Testis (tissue), 2 donors: ENCODE measurements at regions not wholly inside any gene's neighbourhood (a gene's known extent, or its start where the extent isn't known, plus 50 kb on each side); places are given as distances from the start of the nearest gene placed in this dataset.

Experiments used
- POLR2A ChIP-seq: fragments of 450-650 bp; IDR thresholded peaks from one replicate; pipeline ENCODE4 v1.6.1; 2017; ENCODE audit warnings: antibody characterized with exemption, mild to moderate bottlenecking, moderate library complexity
- TF ChIP-seq, protein P1 (sequence below), 3 experiments: fragments of 450-650 bp in 2 of 3; fragments of 200-600 bp in 1 of 3; sonication (generic) in 1 of 3; IDR thresholded peaks; one replicate each; pipeline ENCODE4 v1.5.1; 2016 to 2019; ENCODE audit warnings: antibody characterized with exemption in 3 of 3, mild to moderate bottlenecking in 2 of 3, moderate library complexity in 1 of 3

DNA sequence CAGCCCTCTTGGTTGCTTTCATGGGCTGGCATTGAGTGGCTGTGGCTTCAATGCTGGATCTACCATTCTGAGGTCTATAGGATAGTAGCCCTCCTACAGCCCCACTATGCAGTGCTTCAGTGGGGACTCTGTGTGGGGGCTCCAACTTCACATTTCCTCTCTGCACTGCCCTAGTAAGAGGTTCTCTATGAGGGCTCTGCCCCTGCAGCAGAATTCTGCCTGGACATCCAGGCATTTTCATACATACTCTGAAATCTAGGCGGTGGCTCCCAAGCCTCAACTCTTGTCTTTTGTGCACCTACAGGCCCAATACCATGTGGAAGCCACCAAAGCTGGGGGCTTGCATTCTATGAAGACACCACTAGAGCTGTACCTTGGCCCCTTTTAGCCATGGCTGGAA lies 195.8 kb downstream of the IGSF11 start:
- TF ChIP-seq, protein P1, sequence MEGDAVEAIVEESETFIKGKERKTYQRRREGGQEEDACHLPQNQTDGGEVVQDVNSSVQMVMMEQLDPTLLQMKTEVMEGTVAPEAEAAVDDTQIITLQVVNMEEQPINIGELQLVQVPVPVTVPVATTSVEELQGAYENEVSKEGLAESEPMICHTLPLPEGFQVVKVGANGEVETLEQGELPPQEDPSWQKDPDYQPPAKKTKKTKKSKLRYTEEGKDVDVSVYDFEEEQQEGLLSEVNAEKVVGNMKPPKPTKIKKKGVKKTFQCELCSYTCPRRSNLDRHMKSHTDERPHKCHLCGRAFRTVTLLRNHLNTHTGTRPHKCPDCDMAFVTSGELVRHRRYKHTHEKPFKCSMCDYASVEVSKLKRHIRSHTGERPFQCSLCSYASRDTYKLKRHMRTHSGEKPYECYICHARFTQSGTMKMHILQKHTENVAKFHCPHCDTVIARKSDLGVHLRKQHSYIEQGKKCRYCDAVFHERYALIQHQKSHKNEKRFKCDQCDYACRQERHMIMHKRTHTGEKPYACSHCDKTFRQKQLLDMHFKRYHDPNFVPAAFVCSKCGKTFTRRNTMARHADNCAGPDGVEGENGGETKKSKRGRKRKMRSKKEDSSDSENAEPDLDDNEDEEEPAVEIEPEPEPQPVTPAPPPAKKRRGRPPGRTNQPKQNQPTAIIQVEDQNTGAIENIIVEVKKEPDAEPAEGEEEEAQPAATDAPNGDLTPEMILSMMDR (IDR thresholded peaks at IDR 0.05) = no peak
- no peak for TF ChIP-seq POLR2A
